ENCODE measurements at regions not wholly inside any gene's neighbourhood (a gene's known extent, or its start where the extent isn't known, plus 50 kb on each side); places are given as distances from the start of the nearest gene placed in this dataset.

DNA sequence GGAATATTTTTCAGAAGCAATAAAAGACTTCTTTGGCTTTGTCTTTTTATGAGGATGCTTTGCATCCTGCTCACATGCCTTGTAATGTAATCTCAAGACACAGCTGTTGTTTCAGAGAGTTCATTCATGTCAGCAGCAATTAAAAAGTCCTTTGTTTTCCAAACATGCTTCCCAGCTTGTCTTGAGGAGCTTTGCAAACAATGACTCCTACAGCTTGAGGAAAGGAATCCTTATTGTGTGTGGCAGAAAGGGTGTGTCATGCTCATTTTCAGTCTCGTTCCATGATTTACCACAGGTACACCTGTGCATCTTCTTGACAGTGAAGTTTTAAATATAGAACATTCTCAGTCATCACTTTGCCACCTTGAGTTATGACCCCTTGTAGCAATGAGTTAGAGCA is 139.2 kb upstream of the AADAT start:
- Mint-ChIP-seq H3K9me3 (no peaks in the 10 kb centered on the region; the same call in 1 of the 2 replicates), H3K36me3 (ENCODE audit: low read depth) (no peaks in the 10 kb centered on the region), H3K4me3 (no peak overlapping the region), H3K27me3 (ENCODE audit: insufficient read depth) (no peaks in the 10 kb centered on the region), H3K27ac (no peak overlapping the region), H3K4me1 (ENCODE audit: low read depth) (no peaks in the 10 kb centered on the region)
- no peak for DNase-seq
- TF ChIP-seq CTCF (IDR thresholded peaks at IDR 0.05): no peak

DNA sequence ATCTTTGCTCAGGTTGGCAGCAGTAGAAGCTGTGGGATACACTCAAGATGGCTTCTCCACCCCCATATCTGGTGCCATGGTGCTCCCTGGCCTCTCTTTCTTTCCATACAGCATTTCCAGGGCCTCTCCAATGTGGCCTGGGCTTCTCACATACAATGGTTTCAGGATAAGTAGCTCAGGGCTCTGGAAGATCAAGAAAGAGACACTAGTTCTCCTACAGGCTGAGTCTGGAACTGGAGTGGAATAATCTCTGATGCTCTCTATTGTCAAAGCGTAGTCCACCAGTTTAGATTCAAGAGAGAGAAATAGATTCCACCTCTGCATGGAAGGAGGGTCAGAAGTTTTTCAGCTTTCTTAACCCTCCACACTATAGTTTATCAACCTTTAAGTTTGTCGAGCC is 138.2 kb upstream of the AADAT start:
- H3K27me3 Mint-ChIP-seq (ENCODE audit: insufficient read depth): no peaks in the 10 kb centered on the region
- no peak for DNase-seq
- no peaks in the 10 kb centered on the region for H3K36me3 Mint-ChIP-seq (ENCODE audit: low read depth)
- no peak for TF ChIP-seq CTCF (IDR thresholded peaks at IDR 0.05)
- H3K4me1 Mint-ChIP-seq (ENCODE audit: low read depth): no peaks in the 10 kb centered on the region
- H3K4me3 Mint-ChIP-seq: no peak overlapping the region
- no peaks in the 10 kb centered on the region; the same call in 1 of the 2 replicates for H3K9me3 Mint-ChIP-seq
- H3K27ac Mint-ChIP-seq: no peak overlapping the region

GRCh38 chr4:170226288-170226687 is 136.5 kb upstream of the AADAT start:
- no peaks in the 10 kb centered on the region; the same call in 1 of the 2 replicates for H3K9me3 Mint-ChIP-seq
- H3K4me3 Mint-ChIP-seq: no peak overlapping the region
- no peak overlapping the region for H3K27ac Mint-ChIP-seq
- H3K36me3 Mint-ChIP-seq (ENCODE audit: low read depth): no peaks in the 10 kb centered on the region
- no peaks in the 10 kb centered on the region for H3K27me3 Mint-ChIP-seq (ENCODE audit: insufficient read depth)
- no peaks in the 10 kb centered on the region for H3K4me1 Mint-ChIP-seq (ENCODE audit: low read depth)
- no peak for TF ChIP-seq CTCF (IDR thresholded peaks at IDR 0.05)
- DNase-seq: no peak

DNA sequence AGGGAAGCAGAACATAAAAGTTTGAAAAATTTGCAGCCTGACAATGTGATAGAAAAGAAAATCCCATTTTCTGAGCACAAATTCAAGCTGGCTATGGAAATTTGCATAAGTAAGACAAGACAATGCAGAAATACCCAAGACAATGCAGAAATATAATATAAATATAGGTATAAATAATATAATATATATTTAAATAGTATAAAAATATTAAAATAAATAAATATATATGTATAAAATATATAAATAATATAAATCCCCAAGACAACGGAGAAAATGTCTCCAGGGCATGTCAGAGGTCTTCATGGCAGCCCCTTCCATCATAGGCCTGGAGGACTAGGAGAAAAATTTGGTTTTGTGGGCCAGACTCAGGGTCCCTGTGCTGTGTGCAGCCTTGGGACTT is 125.0 kb upstream of the AADAT start:
- no peak for DNase-seq
- no peaks in the 10 kb centered on the region for H3K27me3 Mint-ChIP-seq (ENCODE audit: insufficient read depth)
- TF ChIP-seq CTCF (IDR thresholded peaks at IDR 0.05): no peak
- no peaks in the 10 kb centered on the region; the same call in 1 of the 2 replicates for H3K36me3 Mint-ChIP-seq (ENCODE audit: low read depth)
- no peaks in the 10 kb centered on the region for H3K4me1 Mint-ChIP-seq (ENCODE audit: low read depth)
- H3K9me3 Mint-ChIP-seq: peaks cover 61% of the 10 kb centered on the region
- H3K27ac Mint-ChIP-seq: no peak overlapping the region
- no peak overlapping the region for H3K4me3 Mint-ChIP-seq

DNA sequence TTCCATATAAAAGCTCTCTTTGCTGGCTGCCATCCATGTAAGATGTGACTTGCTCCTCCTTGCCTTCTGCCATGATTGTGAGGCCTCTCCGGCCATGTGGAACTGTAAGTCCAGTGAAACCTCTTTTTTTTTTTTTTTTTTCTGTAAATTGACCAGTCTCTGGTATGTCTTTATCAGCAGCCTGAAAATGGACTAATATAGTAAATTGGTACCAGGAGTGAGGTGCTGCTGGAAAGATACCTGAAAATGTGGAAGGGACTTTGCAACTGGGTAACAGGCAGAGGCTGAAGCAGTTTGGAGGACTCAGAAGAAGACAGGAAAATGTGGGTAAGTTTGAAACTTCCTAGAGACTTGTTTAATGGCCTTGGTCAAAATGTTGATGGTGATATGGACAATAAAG is 124.3 kb upstream of the AADAT start:
- no peak for TF ChIP-seq CTCF (IDR thresholded peaks at IDR 0.05)
- H3K4me3 Mint-ChIP-seq: no peak overlapping the region

DNA sequence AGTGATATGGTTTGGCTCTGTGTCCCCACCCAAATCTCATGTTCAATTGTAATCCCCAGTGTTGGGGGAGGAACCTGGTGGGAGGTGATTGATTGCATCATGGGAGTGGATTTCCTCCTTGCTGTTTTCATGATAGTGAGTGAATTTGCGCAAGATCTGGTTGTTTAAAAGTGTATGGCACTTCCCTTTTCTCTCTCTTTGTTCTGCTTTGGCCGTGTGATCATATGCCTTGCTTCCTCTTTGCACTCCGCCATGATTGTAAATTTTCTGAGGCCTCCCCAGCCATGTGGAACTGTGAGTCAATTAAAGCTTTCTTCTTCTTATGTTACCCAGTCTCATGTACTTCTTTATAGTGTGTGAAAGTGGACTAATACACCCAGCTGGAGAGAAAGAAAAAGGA is 113.0 kb upstream of the AADAT start:
- H3K4me1 Mint-ChIP-seq (ENCODE audit: low read depth): no peaks in the 10 kb centered on the region

More for the DNA sequence above, 124.3 kb upstream of the AADAT start:
- DNase-seq: no peak
- no peak overlapping the region for H3K27ac Mint-ChIP-seq
- no peaks in the 10 kb centered on the region for H3K4me1 Mint-ChIP-seq (ENCODE audit: low read depth)
- H3K9me3 Mint-ChIP-seq: peaks cover 60% of the 10 kb centered on the region
- H3K27me3 Mint-ChIP-seq (ENCODE audit: insufficient read depth): no peaks in the 10 kb centered on the region
- no peaks in the 10 kb centered on the region; the same call in 1 of the 2 replicates for H3K36me3 Mint-ChIP-seq (ENCODE audit: low read depth)

More for the DNA sequence above, 113.0 kb upstream of the AADAT start:
- H3K4me3 Mint-ChIP-seq: no peak overlapping the region
- H3K27ac Mint-ChIP-seq: no peak overlapping the region
- peaks cover 28% of the 10 kb centered on the region for H3K9me3 Mint-ChIP-seq
- no peak for TF ChIP-seq CTCF (IDR thresholded peaks at IDR 0.05)
- DNase-seq: no peak
- no peaks in the 10 kb centered on the region for H3K36me3 Mint-ChIP-seq (ENCODE audit: low read depth)
- no peaks in the 10 kb centered on the region; the same call in 1 of the 2 replicates for H3K27me3 Mint-ChIP-seq (ENCODE audit: insufficient read depth)

Data from HFFc6 (cell line).